Mesenchymal stem cell (in vitro differentiated cells and primary cell): ENCODE measurements at regions not wholly inside any gene's neighbourhood (a gene's known extent, or its start where the extent isn't known, plus 50 kb on each side); places are given as distances from the start of the nearest gene placed in this dataset.

Experiments used
- DNase-seq: peaks from one replicate; pipeline ENCODE4 v3.0.0-alpha.2; 2013
- H2AFZ ChIP-seq: one replicate; pipeline ENCODE4 v1.6.1; 2013; ENCODE audit warnings: low read depth, mild to moderate bottlenecking, control low read depth, inconsistent platforms, low read length, moderate library complexity
- H2AK5ac ChIP-seq: 2 replicates; pipeline ENCODE4 v1.6.1; 2013; ENCODE audit warnings: low read length, moderate library complexity, mild to moderate bottlenecking, inconsistent platforms; ENCODE audit not compliant: severe bottlenecking
- H2BK120ac ChIP-seq: one replicate; pipeline ENCODE4 v1.6.1; 2013; ENCODE audit warnings: low read depth, mild to moderate bottlenecking, inconsistent platforms, low read length, moderate library complexity
- H2BK12ac ChIP-seq, 2 experiments: one replicate each; pipeline ENCODE4 v1.6.1; 2013; ENCODE audit warnings: inconsistent platforms in 2 of 2, low read length in 2 of 2, mild to moderate bottlenecking in 2 of 2, moderate library complexity in 2 of 2, control low read depth in 1 of 2
- H2BK15ac ChIP-seq: one replicate; pipeline ENCODE4 v1.6.1; 2013; ENCODE audit warnings: mild to moderate bottlenecking, low read depth, inconsistent platforms; ENCODE audit not compliant: poor library complexity, severe bottlenecking
- H2BK5ac ChIP-seq: 2 replicates; pipeline ENCODE4 v1.6.1; 2013; ENCODE audit warnings: low read depth, mild to moderate bottlenecking, low read length, control low read depth, inconsistent platforms; ENCODE audit not compliant: poor library complexity, severe bottlenecking
- H3K14ac ChIP-seq, 2 experiments: one replicate each; pipeline ENCODE4 v1.6.1; 2013; ENCODE audit warnings: inconsistent platforms in 2 of 2, low read length in 2 of 2, control low read depth in 1 of 2, mild to moderate bottlenecking in 1 of 2, moderate library complexity in 1 of 2
- H3K18ac ChIP-seq, 2 experiments: one replicate each; pipeline ENCODE4 v1.6.1; 2013; ENCODE audit warnings: inconsistent platforms in 2 of 2, low read length in 2 of 2, control low read depth in 1 of 2, low read depth in 1 of 2, mild to moderate bottlenecking in 1 of 2
- H3K23ac ChIP-seq, 2 experiments: one replicate each; pipeline ENCODE4 v1.6.1; 2013; ENCODE audit warnings: inconsistent platforms in 2 of 2, low read length in 2 of 2, mild to moderate bottlenecking in 2 of 2, moderate library complexity in 2 of 2, control low read depth in 1 of 2
- H3K27ac ChIP-seq: 2 replicates; pipeline ENCODE4 v1.5.1; 2013; ENCODE audit warnings: mild to moderate bottlenecking, moderate library complexity, low read length, control low read depth, inconsistent platforms; ENCODE audit not compliant: poor library complexity, severe bottlenecking
- H3K27me3 ChIP-seq, 2 experiments: 2 replicates each; pipeline versions ENCODE4 v1.6.1 to v1.7.0; 2013; ENCODE audit warnings: low read length in 2 of 2, mild to moderate bottlenecking in 2 of 2, moderate library complexity in 2 of 2, control low read depth in 1 of 2, inconsistent platforms in 1 of 2; ENCODE audit not compliant: control insufficient read depth in 1 of 2, insufficient read depth in 1 of 2
- H3K36me3 ChIP-seq, 2 experiments: 2 replicates each; pipeline versions ENCODE4 v1.6.1 to v1.7.0; 2013; ENCODE audit warnings: low read length in 2 of 2, control low read depth in 1 of 2, inconsistent platforms in 1 of 2, low read depth in 1 of 2, mild to moderate bottlenecking in 1 of 2; ENCODE audit not compliant: insufficient read depth in 2 of 2, control insufficient read depth in 1 of 2
- H3K4ac ChIP-seq, 2 experiments: one replicate each; pipeline ENCODE4 v1.6.1; 2013; ENCODE audit warnings: inconsistent platforms in 2 of 2, low read length in 2 of 2, mild to moderate bottlenecking in 2 of 2, moderate library complexity in 2 of 2, control low read depth in 1 of 2, low read depth in 1 of 2
- H3K4me1 ChIP-seq: 2 replicates; pipeline ENCODE4 v1.6.1; 2013; ENCODE audit warnings: low read depth, low read length, control low read depth; ENCODE audit not compliant: control insufficient read depth, insufficient read depth
- H3K4me2 ChIP-seq: 2 replicates; pipeline ENCODE4 v1.6.1; 2013; ENCODE audit warnings: low read length, mild to moderate bottlenecking, inconsistent platforms; ENCODE audit not compliant: poor library complexity, severe bottlenecking
- H3K4me3 ChIP-seq, 2 experiments: 2 replicates each; pipeline versions ENCODE4 v1.5.1 to v1.7.0; 2013; ENCODE audit warnings: low read length in 2 of 2, mild to moderate bottlenecking in 2 of 2, control low read depth in 1 of 2, low read depth in 1 of 2; ENCODE audit not compliant: insufficient read depth in 1 of 2
- H3K79me1 ChIP-seq: replicated peaks from 2 replicates; pipeline ENCODE4 v1.6.1; 2013; ENCODE audit warnings: mild to moderate bottlenecking, control low read depth, low read length, inconsistent platforms; ENCODE audit not compliant: poor library complexity, severe bottlenecking
- H3K9ac ChIP-seq: 2 replicates; pipeline ENCODE4 v1.7.0; 2013; ENCODE audit warnings: mild to moderate bottlenecking, low read length, moderate library complexity
- H3K9me3 ChIP-seq: 2 replicates; pipeline ENCODE4 v1.7.0; 2013; ENCODE audit warnings: mild to moderate bottlenecking, low read length; ENCODE audit not compliant: control insufficient read depth
- H4K8ac ChIP-seq: one replicate; pipeline ENCODE4 v1.6.1; 2013; ENCODE audit warnings: inconsistent platforms, mild to moderate bottlenecking, low read length, moderate library complexity
- H4K91ac ChIP-seq: one replicate; pipeline ENCODE4 v1.6.1; 2013; ENCODE audit warnings: mild to moderate bottlenecking, low read length, inconsistent platforms
- WGBS: methylation state at CpG from one replicate; pipeline ENCODE4 v1.1.7; 2013; ENCODE audit warnings: mixed read lengths; 5-methylcytosine and 5-hydroxymethylcytosine counted together

- Histone ChIP-seq H3K27me3 (no peaks in the 10 kb centered on the region), H2BK12ac (no peak overlapping the region), H3K14ac (no peak overlapping the region), H2AFZ (no peak overlapping the region), H3K79me1 (no peaks in the 10 kb centered on the region), H3K9ac (no peak overlapping the region), H2BK15ac (no peak overlapping the region), H3K23ac (no peak overlapping the region), H3K9me3 (peaks cover 6% of the 10 kb centered on the region), H3K4me3 (no peak overlapping the region), H4K8ac (no peak overlapping the region), H2BK5ac (no peak overlapping the region), H3K4me2 (no peak overlapping the region), H3K4ac (no peak overlapping the region), H3K18ac (no peak overlapping the region), H3K36me3 (no peaks in the 10 kb centered on the region), H2AK5ac (no peak overlapping the region), H3K27ac (no peak overlapping the region), H4K91ac (no peak overlapping the region), H2BK120ac (no peak overlapping the region), H3K4me1 (no peaks in the 10 kb centered on the region)
- DNase-seq = no peak
- 94% methylated on average over 8 of the region's 8 CpGs for WGBS
Observed at GRCh38 chr2:78498125-78498524, 527.4 kb upstream of the REG3G start.

GRCh38 chr2:78506301-78506700 is 519.2 kb upstream of the REG3G start:
- no peak overlapping the region for H3K14ac ChIP-seq
- no peak overlapping the region for H2BK120ac ChIP-seq
- H3K23ac ChIP-seq = no peak overlapping the region
- no peaks in the 10 kb centered on the region for H3K36me3 ChIP-seq
- no peak overlapping the region for H3K4me2 ChIP-seq
- no peak overlapping the region for H4K8ac ChIP-seq
- H2AFZ ChIP-seq = no peak overlapping the region
- no peak overlapping the region for H3K27ac ChIP-seq
- H3K27me3 ChIP-seq = no peaks in the 10 kb centered on the region
- no peak overlapping the region for H3K4ac ChIP-seq
- H2AK5ac ChIP-seq = no peak overlapping the region
- H2BK5ac ChIP-seq = no peak overlapping the region
- peaks cover 16% of the 10 kb centered on the region for H3K9me3 ChIP-seq
- H3K9ac ChIP-seq = no peak overlapping the region
- no peak overlapping the region for H4K91ac ChIP-seq
- no peak overlapping the region for H3K18ac ChIP-seq
- H2BK12ac ChIP-seq = no peak overlapping the region
- no peaks in the 10 kb centered on the region for H3K79me1 ChIP-seq
- no peaks in the 10 kb centered on the region for H3K4me1 ChIP-seq
- WGBS = 100% methylated on average over 1 of the region's 1 CpG
- no peak for DNase-seq
- no peak overlapping the region for H2BK15ac ChIP-seq
- H3K4me3 ChIP-seq = no peak overlapping the region

GRCh38 chr2:78521938-78522337 is 503.6 kb upstream of the REG3G start:
- H3K9me3 ChIP-seq = no peaks in the 10 kb centered on the region
- H3K36me3 ChIP-seq = no peaks in the 10 kb centered on the region
- H2BK15ac ChIP-seq = no peak overlapping the region
- no peak overlapping the region for H2BK12ac ChIP-seq
- no peak overlapping the region for H4K91ac ChIP-seq
- H3K4me2 ChIP-seq = no peak overlapping the region
- H3K27ac ChIP-seq = no peak overlapping the region
- H2AFZ ChIP-seq = no peak overlapping the region
- no peaks in the 10 kb centered on the region for H3K79me1 ChIP-seq
- H3K4ac ChIP-seq = no peak overlapping the region
- H3K4me3 ChIP-seq = no peak overlapping the region
- no peak for DNase-seq
- H2BK5ac ChIP-seq = no peak overlapping the region
- no peak overlapping the region for H3K23ac ChIP-seq
- H3K14ac ChIP-seq = no peak overlapping the region
- H3K27me3 ChIP-seq = no peaks in the 10 kb centered on the region
- no peaks in the 10 kb centered on the region for H3K4me1 ChIP-seq
- H4K8ac ChIP-seq = no peak overlapping the region
- H2AK5ac ChIP-seq = no peak overlapping the region
- H3K9ac ChIP-seq = no peak overlapping the region
- WGBS = 100% methylated on average over 2 of the region's 3 CpGs
- no peak overlapping the region for H3K18ac ChIP-seq
- H2BK120ac ChIP-seq = no peak overlapping the region

- no peak overlapping the region for H3K4ac ChIP-seq
- H3K18ac ChIP-seq = no peak overlapping the region
- H2BK120ac ChIP-seq = no peak overlapping the region
- no peak overlapping the region for H3K9ac ChIP-seq
- H3K27me3 ChIP-seq = no peaks in the 10 kb centered on the region
- H3K9me3 ChIP-seq = no peaks in the 10 kb centered on the region
- no peak overlapping the region for H2BK5ac ChIP-seq
- H3K4me3 ChIP-seq = no peak overlapping the region
- no peak overlapping the region for H2AFZ ChIP-seq
- no peak overlapping the region for H3K14ac ChIP-seq
- H3K79me1 ChIP-seq = no peaks in the 10 kb centered on the region
- H3K4me2 ChIP-seq = no peak overlapping the region
- WGBS = 52% methylated on average over 5 of the region's 5 CpGs
- DNase-seq = no peak
- no peak overlapping the region for H3K23ac ChIP-seq
- H4K8ac ChIP-seq = no peak overlapping the region
- no peak overlapping the region for H3K27ac ChIP-seq
- H3K4me1 ChIP-seq = no peaks in the 10 kb centered on the region
- no peaks in the 10 kb centered on the region for H3K36me3 ChIP-seq
- H2AK5ac ChIP-seq = no peak overlapping the region
- H2BK12ac ChIP-seq = no peak overlapping the region
- no peak overlapping the region for H2BK15ac ChIP-seq
- H4K91ac ChIP-seq = no peak overlapping the region
Observed at GRCh38 chr2:78532762-78533379, 492.6 kb upstream of the REG3G start.
